ENCODE measurements at regions not wholly inside any gene's neighbourhood (a gene's known extent, or its start where the extent isn't known, plus 50 kb on each side); places are given as distances from the start of the nearest gene placed in this dataset.

DNA sequence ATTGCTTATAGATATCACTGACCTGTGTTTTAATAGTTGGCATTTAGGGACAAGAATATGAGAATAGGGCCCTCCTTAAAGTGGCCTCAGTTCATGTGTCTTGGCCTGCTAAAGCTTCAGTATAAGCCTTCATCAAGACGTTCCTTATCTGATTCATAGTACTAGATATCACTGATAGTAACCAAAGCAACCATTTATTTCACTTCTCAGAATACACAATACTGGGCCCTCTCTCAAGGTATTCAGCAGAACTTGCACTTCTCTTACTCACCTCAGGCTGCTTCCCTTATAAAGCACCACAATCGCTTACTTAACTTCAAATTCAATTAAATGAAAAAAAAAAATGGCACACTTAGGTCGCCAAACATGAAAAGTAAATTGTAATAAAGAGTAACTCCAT lies 259.4 kb upstream of the PCDH7 start:
- TF ChIP-seq EP300 (conservative IDR thresholded peaks at IDR 0.05; ENCODE audit: poor library complexity, severe bottlenecking) (no peak), TAF1 (IDR thresholded peaks at IDR 0.05; ENCODE audit: low read depth) (no peak)
- TF ChIP-seq, protein P1, sequence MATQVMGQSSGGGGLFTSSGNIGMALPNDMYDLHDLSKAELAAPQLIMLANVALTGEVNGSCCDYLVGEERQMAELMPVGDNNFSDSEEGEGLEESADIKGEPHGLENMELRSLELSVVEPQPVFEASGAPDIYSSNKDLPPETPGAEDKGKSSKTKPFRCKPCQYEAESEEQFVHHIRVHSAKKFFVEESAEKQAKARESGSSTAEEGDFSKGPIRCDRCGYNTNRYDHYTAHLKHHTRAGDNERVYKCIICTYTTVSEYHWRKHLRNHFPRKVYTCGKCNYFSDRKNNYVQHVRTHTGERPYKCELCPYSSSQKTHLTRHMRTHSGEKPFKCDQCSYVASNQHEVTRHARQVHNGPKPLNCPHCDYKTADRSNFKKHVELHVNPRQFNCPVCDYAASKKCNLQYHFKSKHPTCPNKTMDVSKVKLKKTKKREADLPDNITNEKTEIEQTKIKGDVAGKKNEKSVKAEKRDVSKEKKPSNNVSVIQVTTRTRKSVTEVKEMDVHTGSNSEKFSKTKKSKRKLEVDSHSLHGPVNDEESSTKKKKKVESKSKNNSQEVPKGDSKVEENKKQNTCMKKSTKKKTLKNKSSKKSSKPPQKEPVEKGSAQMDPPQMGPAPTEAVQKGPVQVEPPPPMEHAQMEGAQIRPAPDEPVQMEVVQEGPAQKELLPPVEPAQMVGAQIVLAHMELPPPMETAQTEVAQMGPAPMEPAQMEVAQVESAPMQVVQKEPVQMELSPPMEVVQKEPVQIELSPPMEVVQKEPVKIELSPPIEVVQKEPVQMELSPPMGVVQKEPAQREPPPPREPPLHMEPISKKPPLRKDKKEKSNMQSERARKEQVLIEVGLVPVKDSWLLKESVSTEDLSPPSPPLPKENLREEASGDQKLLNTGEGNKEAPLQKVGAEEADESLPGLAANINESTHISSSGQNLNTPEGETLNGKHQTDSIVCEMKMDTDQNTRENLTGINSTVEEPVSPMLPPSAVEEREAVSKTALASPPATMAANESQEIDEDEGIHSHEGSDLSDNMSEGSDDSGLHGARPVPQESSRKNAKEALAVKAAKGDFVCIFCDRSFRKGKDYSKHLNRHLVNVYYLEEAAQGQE (IDR thresholded peaks at IDR 0.05; ENCODE audit: borderline replicate concordance) = no peak

Data from neural cell (in vitro differentiated cells).